Peyer's patch (tissue), 4 donors: ENCODE measurements at regions not wholly inside any gene's neighbourhood (a gene's known extent, or its start where the extent isn't known, plus 50 kb on each side); places are given as distances from the start of the nearest gene placed in this dataset.

Experiments used
- POLR2A ChIP-seq, 2 donors: fragments of 450-650 bp; IDR thresholded peaks; one replicate each; pipeline ENCODE4 v1.5.1; 2017; ENCODE audit warnings: antibody characterized with exemption in 2 of 2, mild to moderate bottlenecking in 2 of 2, moderate library complexity in 2 of 2
- TF ChIP-seq, protein P1 (sequence below), 6 experiments: fragments of 450-650 bp in 4 of 6; fragments of 200-600 bp in 2 of 6; sonication (generic) in 1 of 6; IDR thresholded peaks; one replicate each; pipeline ENCODE4 v1.5.1; 2017 to 2019; ENCODE audit warnings: antibody characterized with exemption in 6 of 6, mild to moderate bottlenecking in 3 of 6, moderate library complexity in 1 of 6

DNA sequence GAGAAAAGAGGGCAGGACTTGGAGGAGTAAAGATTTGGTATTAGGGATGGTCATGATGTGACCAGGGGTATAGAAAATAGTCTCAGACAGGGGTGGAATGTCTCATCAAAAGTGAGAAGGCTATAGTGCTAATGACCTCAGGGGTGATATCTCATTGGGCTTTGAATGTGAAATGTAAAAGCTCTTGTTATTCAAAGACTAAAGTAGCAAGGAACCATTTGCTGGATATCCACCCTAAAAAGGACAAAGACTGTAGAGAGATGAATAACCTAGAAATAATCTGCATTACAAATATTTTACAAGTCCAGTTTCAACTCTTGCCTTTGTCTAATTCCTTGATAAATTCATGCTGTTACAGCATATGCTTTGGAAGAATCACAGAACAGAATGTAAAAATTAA is 224.4 kb downstream of the ICOS start:
- TF ChIP-seq, protein P1, sequence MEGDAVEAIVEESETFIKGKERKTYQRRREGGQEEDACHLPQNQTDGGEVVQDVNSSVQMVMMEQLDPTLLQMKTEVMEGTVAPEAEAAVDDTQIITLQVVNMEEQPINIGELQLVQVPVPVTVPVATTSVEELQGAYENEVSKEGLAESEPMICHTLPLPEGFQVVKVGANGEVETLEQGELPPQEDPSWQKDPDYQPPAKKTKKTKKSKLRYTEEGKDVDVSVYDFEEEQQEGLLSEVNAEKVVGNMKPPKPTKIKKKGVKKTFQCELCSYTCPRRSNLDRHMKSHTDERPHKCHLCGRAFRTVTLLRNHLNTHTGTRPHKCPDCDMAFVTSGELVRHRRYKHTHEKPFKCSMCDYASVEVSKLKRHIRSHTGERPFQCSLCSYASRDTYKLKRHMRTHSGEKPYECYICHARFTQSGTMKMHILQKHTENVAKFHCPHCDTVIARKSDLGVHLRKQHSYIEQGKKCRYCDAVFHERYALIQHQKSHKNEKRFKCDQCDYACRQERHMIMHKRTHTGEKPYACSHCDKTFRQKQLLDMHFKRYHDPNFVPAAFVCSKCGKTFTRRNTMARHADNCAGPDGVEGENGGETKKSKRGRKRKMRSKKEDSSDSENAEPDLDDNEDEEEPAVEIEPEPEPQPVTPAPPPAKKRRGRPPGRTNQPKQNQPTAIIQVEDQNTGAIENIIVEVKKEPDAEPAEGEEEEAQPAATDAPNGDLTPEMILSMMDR (IDR thresholded peaks at IDR 0.05), result no peak
- no peak for TF ChIP-seq POLR2A (IDR thresholded peaks at IDR 0.05)
